Natural killer cell (primary cell): ENCODE measurements at regions not wholly inside any gene's neighbourhood (a gene's known extent, or its start where the extent isn't known, plus 50 kb on each side); places are given as distances from the start of the nearest gene placed in this dataset.

Source experiments
- ATAC-seq, 3 donors: fragments of 150-1000 bp in 2 of 3; fragments of 200-7000 bp in 1 of 3; cut with Tn5 transposase; 1 replicate in 1 of 3; 2 replicates in 2 of 3; pipeline ENCODE4 v1.10.0; 2021; ENCODE audit warnings: mild to moderate bottlenecking in 2 of 3, moderate library complexity in 2 of 3
- DNase-seq, 2 donors: peaks; one replicate each; pipeline versions ENCODE4 v3.0.0 to v3.0.0-alpha.2; 2013 to 2021; ENCODE audit warnings: mixed read lengths in 1 of 2
- H3K27ac ChIP-seq: one replicate; pipeline ENCODE4 v1.5.1; 2013; ENCODE audit warnings: mild to moderate bottlenecking, low read length
- H3K27me3 ChIP-seq: one replicate; pipeline ENCODE4 v1.6.1; 2013; ENCODE audit warnings: low read length; ENCODE audit not compliant: control insufficient read depth, insufficient read depth
- H3K36me3 ChIP-seq: one replicate; pipeline ENCODE4 v1.6.1; 2013; ENCODE audit warnings: low read length; ENCODE audit not compliant: control insufficient read depth, insufficient read depth
- H3K4me1 ChIP-seq: one replicate; pipeline ENCODE4 v1.6.1; 2013; ENCODE audit warnings: low read length; ENCODE audit not compliant: control insufficient read depth, insufficient read depth
- H3K4me3 ChIP-seq: one replicate; pipeline ENCODE4 v1.5.1; 2013; ENCODE audit warnings: low read length
- H3K9me3 ChIP-seq: one replicate; pipeline ENCODE4 v1.6.1; 2013; ENCODE audit warnings: low read length; ENCODE audit not compliant: control insufficient read depth, insufficient read depth
- H3K27ac Mint-ChIP-seq, 2 donors: one replicate each; pipeline ENCODE4 v1.8.0; 2022; ENCODE audit warnings: mild to moderate bottlenecking in 2 of 2, mixed read lengths in 2 of 2, moderate library complexity in 1 of 2
- H3K27me3 Mint-ChIP-seq, 2 donors: one replicate each; pipeline ENCODE4 v1.8.0; 2022; ENCODE audit warnings: low read depth in 2 of 2, mixed read lengths in 2 of 2
- H3K36me3 Mint-ChIP-seq: one replicate; pipeline ENCODE4 v1.8.0; 2022; ENCODE audit warnings: mixed read lengths
- H3K4me1 Mint-ChIP-seq, 2 donors: one replicate each; pipeline ENCODE4 v1.8.0; 2022; ENCODE audit warnings: mixed read lengths in 2 of 2
- H3K4me3 Mint-ChIP-seq: one replicate; pipeline ENCODE4 v1.8.0; 2022; ENCODE audit warnings: mild to moderate bottlenecking, moderate library complexity, mixed read lengths
- H3K9me3 Mint-ChIP-seq, 2 donors: one replicate each; pipeline ENCODE4 v1.8.0; 2022; ENCODE audit warnings: mixed read lengths in 2 of 2
- CTCF ChIP-seq: fragments of 200-600 bp; IDR thresholded peaks from one replicate; pipeline ENCODE4 v1.8.0; 2022; ENCODE audit warnings: antibody characterized with exemption
- WGBS: methylation state at CpG from one replicate; pipeline ENCODE4 v1.1.7; 2013; ENCODE audit warnings: missing lambda C conversion rate; ENCODE audit not compliant: insufficient coverage; 5-methylcytosine and 5-hydroxymethylcytosine counted together
- intact Hi-C: fragments of 100-400 bp; cut with micrococcal nuclease; formaldehyde crosslinking; loops from one replicate; pipeline ENCODE4 v1.14.2; 2022

DNA sequence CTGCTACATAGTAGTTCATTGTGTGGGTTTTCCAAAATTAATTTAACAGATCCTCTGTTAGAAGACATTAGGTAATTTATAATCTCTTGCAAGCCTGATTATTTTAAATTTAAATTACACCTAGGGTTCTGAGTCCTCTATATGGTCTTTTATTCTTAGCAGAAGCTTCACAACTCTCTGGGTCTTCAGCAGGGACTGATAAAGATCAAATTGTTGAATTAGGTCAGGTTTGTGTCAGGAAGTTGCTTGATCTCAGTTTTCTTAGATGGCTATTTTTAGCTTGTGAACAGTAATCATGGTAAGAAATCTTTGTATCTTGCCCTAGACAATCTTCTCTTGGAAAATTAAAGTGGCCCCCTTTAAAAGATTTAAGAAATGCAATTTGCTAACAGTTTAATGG, 183.1 kb upstream of the HDAC9 start:
- intact Hi-C loops: no loop called here
- no peaks in the 10 kb centered on the region for H3K36me3 ChIP-seq
- no peak overlapping the region for H3K27ac ChIP-seq
- no peaks in the 10 kb centered on the region for H3K27me3 ChIP-seq
- Mint-ChIP-seq H3K4me3 (peak overlapping the region; percentile 55), H3K27me3 (no peaks in the 10 kb centered on the region), H3K9me3 (no peaks in the 10 kb centered on the region), H3K27ac (peak overlapping the region; percentile 22 to 52), H3K4me1 (peaks cover 36 to 53% of the 10 kb centered on the region in 2 donors), H3K36me3 (no peaks in the 10 kb centered on the region)
- no peaks in the 10 kb centered on the region for H3K4me1 ChIP-seq
- TF ChIP-seq CTCF: no peak
- no peak overlapping the region for H3K4me3 ChIP-seq
- ATAC-seq (peak; percentile 49 to 71 (median 56)), DNase-seq (no peak)
- no peaks in the 10 kb centered on the region for H3K9me3 ChIP-seq

- ATAC-seq (no peak), DNase-seq (no peak)
- no peaks in the 10 kb centered on the region for H3K4me1 ChIP-seq
- H3K27ac ChIP-seq: no peak overlapping the region
- Mint-ChIP-seq H3K27ac (no peak overlapping the region), H3K27me3 (no peaks in the 10 kb centered on the region), H3K9me3 (no peaks in the 10 kb centered on the region), H3K4me1 (peaks cover 37 to 63% of the 10 kb centered on the region in 2 donors), H3K36me3 (no peaks in the 10 kb centered on the region), H3K4me3 (peak overlapping the region; percentile 28)
- intact Hi-C loops: no loop called here
- H3K27me3 ChIP-seq: no peaks in the 10 kb centered on the region
- H3K4me3 ChIP-seq: no peak overlapping the region
- no peaks in the 10 kb centered on the region for H3K9me3 ChIP-seq
- TF ChIP-seq CTCF: no peak
- H3K36me3 ChIP-seq: no peaks in the 10 kb centered on the region
Measured at GRCh38 chr7:18313965-18314364, 181.6 kb upstream of the HDAC9 start.

- H3K27me3 ChIP-seq: no peaks in the 10 kb centered on the region
- ATAC-seq (no peak), DNase-seq (no peak)
- Mint-ChIP-seq H3K4me1 (peaks cover 40 to 76% of the 10 kb centered on the region in 2 donors), H3K27me3 (no peaks in the 10 kb centered on the region), H3K4me3 (no peak overlapping the region), H3K27ac (no peak overlapping the region), H3K9me3 (no peaks in the 10 kb centered on the region), H3K36me3 (no peaks in the 10 kb centered on the region)
- no peak for TF ChIP-seq CTCF
- H3K36me3 ChIP-seq: no peaks in the 10 kb centered on the region
- intact Hi-C loops: no loop called here
- H3K4me3 ChIP-seq: no peak overlapping the region
- WGBS: 79% methylated on average over 2 of the region's 2 CpGs
- no peaks in the 10 kb centered on the region for H3K4me1 ChIP-seq
- H3K27ac ChIP-seq: no peak overlapping the region
- no peaks in the 10 kb centered on the region for H3K9me3 ChIP-seq
Measured at GRCh38 chr7:18315241-18315640, 180.3 kb upstream of the HDAC9 start.

DNA sequence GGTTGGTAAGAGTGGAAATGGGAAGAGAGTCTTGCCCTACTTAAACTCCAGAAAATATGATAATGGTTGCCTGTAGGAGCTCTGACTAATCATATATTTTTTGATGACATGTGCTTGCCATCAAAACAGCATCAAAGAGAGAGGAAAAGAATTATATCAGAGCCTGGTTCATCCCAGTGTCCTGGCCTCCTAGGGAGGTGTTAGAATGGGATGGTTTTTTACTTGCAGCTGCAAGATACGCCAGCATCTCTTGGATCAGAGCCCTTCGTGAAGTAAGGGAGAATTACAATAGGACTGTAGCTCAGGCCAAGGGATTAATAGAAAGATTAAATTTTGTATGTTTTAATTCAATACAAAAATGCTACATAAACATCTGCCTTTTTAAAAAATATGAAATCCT, 177.6 kb upstream of the HDAC9 start:
- intact Hi-C loops: no loop called here
- no peak overlapping the region for H3K4me3 Mint-ChIP-seq
- DNase-seq (no peak), ATAC-seq (no peak)
- Histone ChIP-seq H3K27ac (no peak overlapping the region), H3K27me3 (no peaks in the 10 kb centered on the region), H3K36me3 (no peaks in the 10 kb centered on the region), H3K4me1 (peaks cover 2% of the 10 kb centered on the region), H3K4me3 (no peak overlapping the region), H3K9me3 (no peaks in the 10 kb centered on the region)
- H3K4me1 Mint-ChIP-seq: peaks cover 36 to 72% of the 10 kb centered on the region in 2 donors
- no peak overlapping the region for H3K27ac Mint-ChIP-seq
- H3K27me3 Mint-ChIP-seq: no peaks in the 10 kb centered on the region
- 100% methylated on average over 1 of the region's 2 CpGs for WGBS
- no peak for TF ChIP-seq CTCF
- no peaks in the 10 kb centered on the region for H3K36me3 Mint-ChIP-seq
- H3K9me3 Mint-ChIP-seq: no peaks in the 10 kb centered on the region
